HEK293T (cell line): ENCODE measurements at regions not wholly inside any gene's neighbourhood (a gene's known extent, or its start where the extent isn't known, plus 50 kb on each side); places are given as distances from the start of the nearest gene placed in this dataset.

Experiments
- CTCF ChIA-PET: fragments of 350-600 bp; formaldehyde crosslinking; extraction: SDS; loops from one replicate; lab custom pipeline; 2021; ENCODE audit warnings: antibody characterized with exemption, inconsistent platforms; lab: Yijun Ruan, JAX
- POLR2A ChIA-PET: fragments of 350-600 bp; formaldehyde crosslinking; extraction: SDS; loops from one replicate; lab custom pipeline; 2020; ENCODE audit warnings: antibody characterized with exemption, inconsistent platforms; lab: Yijun Ruan, JAX
- DNase-seq: peaks from one replicate; pipeline ENCODE4 v3.0.0; 2012; ENCODE audit warnings: mixed read lengths; ENCODE audit errors: extremely low spot score
- ARNT ChIP-seq: fragments of 450-650 bp; IDR thresholded peaks from 2 replicates; pipeline ENCODE4 v1.6.1; 2017; ENCODE audit warnings: mild to moderate bottlenecking
- BHLHE40 ChIP-seq: fragments of 450-650 bp; IDR thresholded peaks from 2 replicates; pipeline ENCODE4 v1.6.1; 2016; ENCODE audit warnings: mild to moderate bottlenecking, moderate library complexity, borderline replicate concordance
- CTBP1 ChIP-seq: fragments of 450-650 bp; IDR thresholded peaks from 2 replicates; pipeline ENCODE4 v1.6.1; 2016; ENCODE audit warnings: borderline replicate concordance
- ELF4 ChIP-seq: fragments of 450-650 bp; IDR thresholded peaks from 2 replicates; pipeline ENCODE4 v1.6.1; 2017; ENCODE audit warnings: antibody characterized with exemption
- FOXA1 ChIP-seq: fragments of 450-650 bp; IDR thresholded peaks from 2 replicates; pipeline ENCODE4 v1.6.1; 2016; ENCODE audit warnings: mild to moderate bottlenecking
- FOXK2 ChIP-seq: fragments of 450-650 bp; IDR thresholded peaks from 2 replicates; pipeline ENCODE4 v1.6.1; 2016; ENCODE audit warnings: mild to moderate bottlenecking
- FOXM1 ChIP-seq: fragments of 450-650 bp; IDR thresholded peaks from 2 replicates; pipeline ENCODE4 v1.6.1; 2017; ENCODE audit warnings: mild to moderate bottlenecking, borderline replicate concordance
- HDGF ChIP-seq: fragments of 450-650 bp; IDR thresholded peaks from 2 replicates; pipeline ENCODE4 v1.6.1; 2017; ENCODE audit warnings: antibody characterized with exemption, borderline replicate concordance
- L3MBTL2 ChIP-seq: fragments of 450-650 bp; conservative IDR thresholded peaks from 2 replicates; pipeline ENCODE4 v1.6.1; 2016; ENCODE audit warnings: mild to moderate bottlenecking
- LEF1 ChIP-seq: fragments of 450-650 bp; IDR thresholded peaks from 2 replicates; pipeline ENCODE4 v1.6.1; 2017; ENCODE audit warnings: mild to moderate bottlenecking, borderline replicate concordance
- NFRKB ChIP-seq: fragments of 450-650 bp; IDR thresholded peaks from 2 replicates; pipeline ENCODE4 v1.6.1; 2016; ENCODE audit warnings: mild to moderate bottlenecking, moderate library complexity
- SP1 ChIP-seq: fragments of 450-650 bp; IDR thresholded peaks from 2 replicates; pipeline ENCODE4 v1.6.1; 2017
- SUZ12 ChIP-seq: fragments of 450-650 bp; IDR thresholded peaks from 2 replicates; pipeline ENCODE4 v1.6.1; 2016; ENCODE audit warnings: mild to moderate bottlenecking
- TARDBP ChIP-seq: fragments of 450-650 bp; IDR thresholded peaks from 2 replicates; pipeline ENCODE4 v1.6.1; 2016
- ZNF384 ChIP-seq: fragments of 450-650 bp; IDR thresholded peaks from 2 replicates; pipeline ENCODE4 v1.6.1; 2016
- TF ChIP-seq, protein P1 (sequence below): fragments of 450-650 bp; IDR thresholded peaks from 2 replicates; pipeline ENCODE4 v1.6.1; 2016

DNA sequence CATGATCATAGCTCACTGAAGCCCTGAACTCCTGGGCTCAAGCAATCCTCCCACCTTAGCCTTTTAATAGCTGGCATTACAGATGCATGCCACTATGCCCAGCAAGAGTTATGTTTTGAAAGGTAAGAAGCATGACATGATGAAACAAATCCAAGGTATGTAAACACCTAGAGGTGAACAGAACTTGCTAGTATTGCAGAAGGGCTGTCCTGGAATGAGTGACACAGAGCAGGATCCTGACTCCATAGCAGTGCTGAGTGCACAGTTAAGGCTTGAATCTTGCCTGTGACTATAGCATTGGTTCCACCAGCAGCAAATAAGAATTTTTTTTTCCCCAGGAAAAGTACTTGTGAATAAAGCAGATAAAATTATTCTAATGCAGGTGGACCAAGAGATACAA lies 309.5 kb downstream of the PIK3C3 start:
- ChIA-PET CTCF (no interaction called here), POLR2A (no interaction called here)
- no peak for DNase-seq
- TF ChIP-seq LEF1 = no peak
- no peak for TF ChIP-seq L3MBTL2
- no peak for TF ChIP-seq ELF4

DNA sequence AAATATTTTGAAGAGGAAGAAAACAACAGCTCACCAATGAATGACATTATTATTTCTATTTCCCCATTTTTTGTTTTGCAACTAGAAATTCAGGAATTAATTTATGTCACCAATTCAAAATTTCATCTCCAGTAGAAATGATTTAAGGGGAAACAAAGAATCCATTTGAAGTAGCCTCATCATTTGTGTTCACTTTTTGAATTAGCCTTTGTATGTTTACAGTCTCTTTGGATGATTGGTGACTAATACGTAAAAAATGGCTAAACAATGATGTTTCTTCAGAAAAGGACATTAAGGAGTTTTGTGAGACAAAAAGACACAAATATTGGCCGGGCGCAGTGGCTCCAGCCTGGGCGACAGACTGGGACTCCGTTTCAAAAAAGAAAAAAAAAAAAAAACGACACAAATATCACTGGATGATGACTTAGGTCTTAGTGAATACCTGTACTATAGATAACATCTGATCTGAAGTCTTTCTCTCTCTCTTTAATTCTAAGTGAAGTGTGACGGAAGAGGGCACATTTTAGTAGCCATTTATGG lies 313.2 kb downstream of the PIK3C3 start:
- POLR2A ChIA-PET = no interaction called here
- TF ChIP-seq FOXK2 (no peak), LEF1 (no peak), CTBP1 (no peak), ZNF384 (no peak), SP1 (no peak)
- TF ChIP-seq, protein P1, sequence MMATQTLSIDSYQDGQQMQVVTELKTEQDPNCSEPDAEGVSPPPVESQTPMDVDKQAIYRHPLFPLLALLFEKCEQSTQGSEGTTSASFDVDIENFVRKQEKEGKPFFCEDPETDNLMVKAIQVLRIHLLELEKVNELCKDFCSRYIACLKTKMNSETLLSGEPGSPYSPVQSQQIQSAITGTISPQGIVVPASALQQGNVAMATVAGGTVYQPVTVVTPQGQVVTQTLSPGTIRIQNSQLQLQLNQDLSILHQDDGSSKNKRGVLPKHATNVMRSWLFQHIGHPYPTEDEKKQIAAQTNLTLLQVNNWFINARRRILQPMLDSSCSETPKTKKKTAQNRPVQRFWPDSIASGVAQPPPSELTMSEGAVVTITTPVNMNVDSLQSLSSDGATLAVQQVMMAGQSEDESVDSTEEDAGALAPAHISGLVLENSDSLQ = no peak
- DNase-seq = no peak
- CTCF ChIA-PET = no interaction called here

DNA sequence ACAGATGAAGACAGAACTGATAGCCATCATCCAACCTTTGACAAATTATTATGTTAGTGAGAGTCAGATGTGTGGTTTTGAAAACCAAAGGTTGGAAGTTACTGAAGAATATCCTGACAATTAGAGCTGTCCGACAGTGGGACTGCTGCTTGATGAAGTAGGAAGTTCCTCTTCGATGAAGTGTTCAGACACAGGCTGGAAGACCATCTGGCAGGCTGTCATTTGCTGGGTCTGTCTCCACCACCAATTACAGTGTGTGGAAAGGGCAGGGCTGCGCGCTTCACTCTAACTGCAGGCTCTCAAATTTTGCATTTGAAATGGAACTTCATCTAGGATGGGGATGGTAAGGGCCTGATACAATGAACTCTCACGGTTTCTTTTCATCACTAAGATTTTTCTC lies 313.8 kb downstream of the PIK3C3 start:
- no peak for DNase-seq
- ChIA-PET CTCF (no interaction called here), POLR2A (no interaction called here)
- TF ChIP-seq NFRKB (no peak), FOXA1 (no peak), TARDBP (no peak), BHLHE40 (no peak), SUZ12 (no peak), ZNF384 (no peak), SP1 (no peak), LEF1 (no peak), FOXM1 (no peak), L3MBTL2 (no peak)

DNA sequence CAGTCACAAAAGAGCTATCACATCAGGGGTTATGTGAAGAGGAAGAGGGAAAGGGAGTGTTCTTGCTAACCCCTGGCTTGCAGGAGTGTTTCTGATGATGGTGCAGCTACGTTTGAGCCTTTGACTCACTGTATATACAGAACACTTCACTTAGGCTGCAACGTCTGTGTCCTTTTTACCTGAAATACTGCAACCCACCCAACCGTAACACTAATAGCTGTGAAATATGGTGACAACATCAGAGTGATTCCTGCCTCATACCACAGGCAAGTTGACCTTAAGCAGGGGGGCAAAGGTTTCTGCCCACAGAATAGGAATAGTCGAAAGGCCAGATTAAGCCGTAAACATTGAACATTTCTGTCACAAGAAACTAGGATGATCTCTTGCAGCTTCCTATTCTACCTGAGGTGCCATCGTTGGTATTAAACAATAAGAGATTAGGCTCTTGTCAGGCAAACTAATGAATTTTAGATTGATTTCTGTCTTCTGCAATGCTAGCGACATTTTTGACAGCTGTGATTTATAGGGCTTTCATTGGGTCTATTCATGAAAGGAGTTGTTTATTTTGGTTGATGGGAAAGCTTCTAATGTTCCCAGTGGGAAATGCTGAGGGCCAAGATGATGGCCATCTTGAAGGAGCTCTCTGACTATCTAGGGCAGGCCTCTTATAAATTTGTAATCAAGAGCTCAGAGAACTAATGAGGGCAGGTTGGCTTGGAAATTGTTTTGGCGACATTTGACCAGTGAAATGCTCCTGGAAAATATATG lies 316.8 kb downstream of the PIK3C3 start:
- TF ChIP-seq FOXA1 = no peak
- TF ChIP-seq, protein P1 = 0 out of 2 replicates have a peak, but pooled peaks have one; percentile 24
- no peak for TF ChIP-seq L3MBTL2
- no peak for TF ChIP-seq FOXK2
- POLR2A ChIA-PET = no interaction called here
- CTCF ChIA-PET = interaction anchor here (2.4 kb wide), 1 partner anchor 157 kb away, joined by 9 read pairs; no protein-coding TSS in a partner anchor
- no peak for DNase-seq

DNA sequence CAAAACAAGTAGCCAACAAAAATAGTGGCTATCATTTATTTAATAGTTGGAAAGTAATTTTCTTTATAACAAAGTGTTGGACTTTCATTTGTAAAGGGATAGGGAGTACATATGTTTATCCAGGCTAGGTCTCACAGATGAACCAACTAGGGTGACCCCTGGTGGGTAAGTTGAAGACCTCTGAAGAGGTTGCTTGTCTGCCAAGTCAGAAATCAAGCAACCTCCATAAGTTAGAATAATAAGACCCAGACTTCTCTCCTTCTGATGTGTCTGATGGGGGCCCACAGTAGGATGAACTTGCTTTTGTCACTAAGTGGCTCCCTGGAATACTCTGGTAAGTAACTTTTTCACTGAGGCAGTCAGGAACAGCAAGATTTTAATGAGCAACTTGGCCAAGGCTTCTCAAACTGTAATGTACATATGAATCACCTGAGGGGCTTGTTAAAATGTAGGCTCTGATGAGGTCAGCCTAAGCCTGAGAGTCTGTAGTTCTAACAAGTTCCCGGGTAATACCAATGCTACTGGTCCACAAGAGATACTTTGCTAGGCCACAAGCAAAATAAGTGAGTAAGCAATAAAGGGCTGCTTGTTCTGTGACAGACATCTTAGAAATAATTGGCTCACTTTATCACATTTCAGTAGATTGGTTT lies 319.6 kb downstream of the PIK3C3 start:
- ChIA-PET POLR2A (no interaction called here), CTCF (interaction anchor here (1.0 to 1.2 kb wide), 2 partner anchors 160 kb away, joined by 5 read pairs; no protein-coding TSS in a partner anchor)
- DNase-seq = no peak
- TF ChIP-seq L3MBTL2 (no peak), FOXA1 (no peak), ARNT (no peak), NFRKB (no peak)

DNA sequence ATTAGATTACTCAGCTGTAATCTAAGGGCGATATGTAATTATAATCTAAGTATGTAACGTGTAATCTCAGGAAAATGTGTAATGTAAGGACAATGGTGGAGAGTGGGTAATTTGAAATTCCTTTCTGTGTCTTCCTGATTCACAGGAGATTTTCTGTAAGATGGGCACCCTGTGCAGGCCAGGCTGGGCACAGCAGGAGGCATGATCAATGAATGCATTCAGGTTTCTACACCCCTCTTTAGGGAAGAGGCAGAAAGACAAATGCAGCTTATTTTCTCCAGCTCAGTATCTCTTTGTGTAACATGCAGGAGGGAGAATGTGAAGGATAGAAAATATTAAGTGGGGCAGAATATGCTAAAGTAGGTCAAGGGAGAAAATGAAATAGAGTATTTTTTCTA lies 320.1 kb downstream of the PIK3C3 start:
- TF ChIP-seq NFRKB = no peak
- no peak for TF ChIP-seq TARDBP
- no peak for TF ChIP-seq L3MBTL2
- TF ChIP-seq SP1 = no peak
- TF ChIP-seq ZNF384 = no peak
- TF ChIP-seq FOXM1 = no peak
- TF ChIP-seq SUZ12 = no peak
- TF ChIP-seq HDGF = no peak
- DNase-seq = no peak
- ChIA-PET POLR2A (no interaction called here), CTCF (interaction anchor here (1.2 kb wide), 1 partner anchor 161 kb away, joined by 5 read pairs; no protein-coding TSS in a partner anchor)

DNA sequence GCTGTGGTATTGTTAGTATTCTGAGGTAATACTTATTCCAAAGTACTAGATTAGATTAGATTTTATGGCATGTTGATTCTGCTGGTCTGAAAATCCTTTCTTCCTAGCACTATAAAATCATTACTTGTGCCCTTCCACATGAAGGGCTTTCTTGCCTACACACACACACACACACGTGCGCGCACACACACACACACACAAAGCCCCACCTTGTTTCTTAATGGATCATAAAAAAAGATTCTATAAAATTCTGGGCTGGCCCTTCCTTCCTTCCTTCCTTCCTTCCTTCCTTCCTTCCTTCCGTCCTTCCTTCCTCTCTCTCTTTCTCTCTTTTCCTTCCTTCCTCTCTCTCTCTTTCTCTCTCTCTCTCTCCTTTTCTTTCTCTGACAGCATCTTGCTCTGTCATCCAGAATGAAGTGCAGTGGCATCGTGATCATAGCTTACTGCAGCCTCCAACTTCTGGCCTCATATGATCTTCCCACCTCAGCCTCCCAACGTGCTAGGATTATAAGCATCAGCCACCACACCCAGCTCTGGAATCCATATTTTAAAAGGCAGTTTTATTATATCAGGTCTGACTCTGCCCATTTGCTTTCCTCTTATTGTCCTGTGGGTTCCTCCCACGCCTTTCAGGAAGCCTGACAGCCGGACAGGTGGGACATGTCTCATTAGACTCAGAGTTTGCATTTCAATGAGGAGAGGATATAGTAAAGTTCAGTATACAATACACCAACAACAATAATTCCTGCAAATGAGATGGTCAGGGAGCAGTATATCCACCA lies 321.1 kb downstream of the PIK3C3 start:
- TF ChIP-seq TARDBP (no peak), SUZ12 (no peak), SP1 (no peak), ZNF384 (no peak), HDGF (no peak), FOXM1 (no peak), FOXK2 (no peak), L3MBTL2 (no peak), CTBP1 (no peak), BHLHE40 (no peak), ELF4 (no peak), FOXA1 (no peak), NFRKB (no peak), ARNT (no peak), LEF1 (no peak)
- TF ChIP-seq, protein P1 = no peak
- ChIA-PET POLR2A (no interaction called here), CTCF (interaction anchor here (0.5 to 1.2 kb wide), 2 partner anchors 39 to 162 kb away, joined by 5 read pairs; no protein-coding TSS in a partner anchor)
- no peak for DNase-seq
